Fibroblast of villous mesenchyme (primary cell): ENCODE measurements at regions not wholly inside any gene's neighbourhood (a gene's known extent, or its start where the extent isn't known, plus 50 kb on each side); places are given as distances from the start of the nearest gene placed in this dataset.

Source experiments
- DNase-seq: peaks from one replicate; pipeline ENCODE4 v3.0.0-alpha.2; 2010; ENCODE audit warnings: low read depth
- H3K4me3 ChIP-seq: 2 replicates; pipeline ENCODE4 v1.5.1; 2011; ENCODE audit warnings: low read depth, mild to moderate bottlenecking, low read length
- CTCF ChIP-seq: IDR thresholded peaks from 2 replicates; pipeline ENCODE4 v1.5.1; 2012; ENCODE audit warnings: low read depth, mild to moderate bottlenecking, low read length; ENCODE audit not compliant: insufficient read depth

GRCh38 chr3:3625544-3626271, 173.5 kb upstream of the LRRN1 start:
- no peak overlapping the region for H3K4me3 ChIP-seq
- TF ChIP-seq CTCF = no peak
- DNase-seq = no peak

- no peak overlapping the region for H3K4me3 ChIP-seq
- TF ChIP-seq CTCF = no peak
- DNase-seq = no peak
These were observed 179.4 kb upstream of the LRRN1 start for GRCh38 chr3:3619815-3620214.

GRCh38 chr3:3618623-3619022, 180.6 kb upstream of the LRRN1 start:
- no peak overlapping the region for H3K4me3 ChIP-seq
- TF ChIP-seq CTCF = no peak
- no peak for DNase-seq

- TF ChIP-seq CTCF = no peak
- no peak for DNase-seq
- H3K4me3 ChIP-seq = no peak overlapping the region
These were observed 183.7 kb upstream of the LRRN1 start for GRCh38 chr3:3615533-3615932.

- no peak for DNase-seq
- no peak for TF ChIP-seq CTCF
- no peak overlapping the region for H3K4me3 ChIP-seq
These were observed 188.5 kb upstream of the LRRN1 start for GRCh38 chr3:3610581-3611298.

GRCh38 chr3:3606321-3606720, 192.9 kb upstream of the LRRN1 start:
- DNase-seq = no peak
- no peak overlapping the region for H3K4me3 ChIP-seq
- no peak for TF ChIP-seq CTCF
